Body of pancreas (tissue), 4 donors: ENCODE measurements at regions not wholly inside any gene's neighbourhood (a gene's known extent, or its start where the extent isn't known, plus 50 kb on each side); places are given as distances from the start of the nearest gene placed in this dataset.

ENCODE experiments used
- CTCF ChIP-seq, 7 experiments: fragments of 450-650 bp in 4 of 7; fragments of 200-600 bp in 3 of 7; sonication (generic) in 3 of 7; IDR thresholded peaks; one replicate each; pipeline ENCODE4 v1.5.1; 2016 to 2019; ENCODE audit warnings: antibody characterized with exemption in 7 of 7
- POLR2A ChIP-seq, 3 donors: fragments of 450-650 bp; IDR thresholded peaks; one replicate each; pipeline ENCODE4 v1.6.1; 2016; ENCODE audit warnings: antibody characterized with exemption in 3 of 3, mild to moderate bottlenecking in 2 of 3

GRCh38 chr2:16568998-16569784 lies 96.4 kb downstream of the CYRIA start:
- TF ChIP-seq POLR2A (IDR thresholded peaks at IDR 0.05) (no peak), CTCF (IDR thresholded peaks at IDR 0.05) (no peak)
